DMS79 treated with DMSO at 0.1 percent for 48 hours (cell line): ENCODE measurements at regions not wholly inside any gene's neighbourhood (a gene's known extent, or its start where the extent isn't known, plus 50 kb on each side); places are given as distances from the start of the nearest gene placed in this dataset.

Experiments
- DNase-seq: peaks from one replicate; lab custom pipeline; 2025; lab: John Stamatoyannopoulos, UW

- DNase-seq = no peak
Observed at GRCh38 chr14:61108496-61109141, 127.6 kb downstream of the SLC38A6 start.

GRCh38 chr14:61107869-61108493 is 126.9 kb downstream of the SLC38A6 start:
- DNase-seq = no peak

- DNase-seq = no peak
Observed at GRCh38 chr14:61106959-61107641, 126.1 kb downstream of the SLC38A6 start.

- DNase-seq = no peak
Observed at GRCh38 chr14:61106271-61106958, 125.4 kb downstream of the SLC38A6 start.

- DNase-seq = no peak
Observed at GRCh38 chr14:61104358-61104757, 123.3 kb downstream of the SLC38A6 start.

- DNase-seq = no peak
Observed at GRCh38 chr14:61103541-61104339, 122.7 kb downstream of the SLC38A6 start.

- no peak for DNase-seq
Observed at GRCh38 chr14:61102549-61103466, 121.8 kb downstream of the SLC38A6 start.
